CD1c-positive myeloid dendritic cell (primary cell): ENCODE measurements at regions not wholly inside any gene's neighbourhood (a gene's known extent, or its start where the extent isn't known, plus 50 kb on each side); places are given as distances from the start of the nearest gene placed in this dataset.
"Not testable (repeated sequence)": the region's sequence is repeated elsewhere in the genome, so short reads cannot be mapped to it uniquely, and the experiment has no call there.

Experiments
- DNase-seq: peaks from one replicate; pipeline ENCODE4 v3.0.0-alpha.2; 2016; ENCODE audit errors: extremely low spot score

- no peak for DNase-seq
Measured at GRCh38 chr13:84200971-84201370, 318.7 kb upstream of the SLITRK1 start.

- no peak for DNase-seq
Measured at GRCh38 chr13:84192125-84192524, 309.9 kb upstream of the SLITRK1 start.

GRCh38 chr13:84191139-84191538 lies 308.9 kb upstream of the SLITRK1 start:
- no peak for DNase-seq

- DNase-seq, result no peak
Measured at GRCh38 chr13:84187626-84188025, 305.4 kb upstream of the SLITRK1 start.

- DNase-seq, result no peak
Measured at GRCh38 chr13:84139561-84140158, 257.4 kb upstream of the SLITRK1 start.

GRCh38 chr13:84137292-84137691 lies 255.0 kb upstream of the SLITRK1 start:
- DNase-seq, result peak; percentile 50

DNA sequence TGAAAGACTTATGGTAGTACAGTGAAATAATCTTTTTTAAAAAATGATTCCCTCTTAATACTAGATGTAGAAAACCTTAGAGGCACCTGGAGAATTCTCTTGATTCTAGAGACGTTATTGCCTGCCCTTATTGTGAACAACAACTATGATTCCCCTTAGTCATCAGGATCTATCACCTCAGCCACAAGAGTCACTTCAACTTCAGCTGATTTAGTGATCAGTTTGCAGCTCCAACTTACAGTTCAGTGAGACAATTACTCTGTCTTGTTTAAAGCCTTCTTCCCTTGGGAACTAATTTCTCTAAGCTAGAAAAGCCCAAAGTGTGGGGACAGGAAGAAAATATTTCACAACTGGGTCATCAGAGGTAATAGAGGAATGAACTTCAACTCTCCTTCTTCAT lies 254.3 kb upstream of the SLITRK1 start:
- no peak for DNase-seq

- DNase-seq, result no peak
Measured at GRCh38 chr13:84132491-84132890, 250.2 kb upstream of the SLITRK1 start.

DNA sequence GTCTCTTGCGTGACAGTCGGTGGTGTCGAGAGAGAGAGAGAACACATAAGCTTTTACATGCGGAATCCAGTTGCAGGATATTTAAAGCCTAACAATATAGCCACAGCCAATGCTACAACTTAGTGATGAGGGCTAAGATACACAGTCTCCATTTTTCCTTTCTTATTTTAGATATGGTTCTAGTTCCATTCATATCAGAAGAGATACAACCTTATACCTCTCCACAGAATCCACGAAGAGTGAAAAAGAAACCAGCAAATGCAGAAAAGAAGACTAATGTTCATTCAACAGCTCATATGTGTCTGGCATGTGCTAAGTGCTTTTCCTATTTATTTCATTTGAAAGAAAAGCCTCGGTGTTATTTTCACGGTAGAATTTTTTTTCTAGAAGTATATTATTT lies 249.0 kb upstream of the SLITRK1 start:
- no peak for DNase-seq

DNA sequence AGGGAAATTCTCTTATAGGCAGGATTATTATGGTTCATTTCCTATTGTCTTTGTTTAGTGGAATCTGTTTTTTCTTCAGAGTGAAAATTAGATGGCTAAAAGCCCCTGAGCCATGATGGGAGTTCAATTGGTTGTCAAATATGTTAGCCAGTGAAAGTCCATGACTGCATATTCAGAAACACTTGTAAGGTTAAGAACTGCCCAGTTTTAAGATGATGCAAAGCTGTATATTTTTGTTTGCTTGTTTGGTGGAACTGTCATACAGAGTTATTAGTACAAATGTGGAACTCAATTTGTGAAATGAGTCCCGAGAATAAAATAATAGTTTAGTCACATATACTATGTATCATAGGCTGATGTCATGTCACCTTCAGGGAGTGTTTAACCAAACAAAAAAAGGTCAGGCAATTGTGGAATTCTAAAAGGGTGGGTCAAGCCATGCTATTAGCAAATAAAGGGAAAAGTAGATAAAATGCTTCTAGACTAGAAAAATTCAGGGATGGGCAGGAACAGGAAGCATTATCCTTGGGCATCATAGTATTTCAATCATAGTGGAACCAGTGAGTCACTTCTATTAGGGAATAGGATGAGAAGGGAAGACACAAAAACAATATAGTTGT lies 248.3 kb upstream of the SLITRK1 start:
- no peak for DNase-seq

DNA sequence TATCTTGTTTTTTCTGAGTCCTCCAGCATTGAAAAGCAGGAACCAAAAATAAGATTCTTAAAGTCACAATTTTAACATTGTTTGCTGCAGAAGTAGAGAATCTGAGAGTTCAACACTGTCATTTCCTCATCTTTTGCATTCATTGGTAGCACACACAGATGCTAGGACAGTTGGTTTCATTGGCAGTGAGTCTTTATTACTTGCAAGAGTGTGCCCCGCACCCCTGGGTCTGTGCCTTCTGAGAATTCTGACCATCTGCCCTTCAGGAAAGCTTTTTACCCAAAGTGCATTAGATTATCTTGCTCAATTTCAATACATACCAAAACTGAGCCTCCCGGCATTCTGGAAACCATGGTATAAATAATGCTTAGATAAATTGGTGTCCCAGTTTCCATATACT lies 247.7 kb upstream of the SLITRK1 start:
- no peak for DNase-seq

DNA sequence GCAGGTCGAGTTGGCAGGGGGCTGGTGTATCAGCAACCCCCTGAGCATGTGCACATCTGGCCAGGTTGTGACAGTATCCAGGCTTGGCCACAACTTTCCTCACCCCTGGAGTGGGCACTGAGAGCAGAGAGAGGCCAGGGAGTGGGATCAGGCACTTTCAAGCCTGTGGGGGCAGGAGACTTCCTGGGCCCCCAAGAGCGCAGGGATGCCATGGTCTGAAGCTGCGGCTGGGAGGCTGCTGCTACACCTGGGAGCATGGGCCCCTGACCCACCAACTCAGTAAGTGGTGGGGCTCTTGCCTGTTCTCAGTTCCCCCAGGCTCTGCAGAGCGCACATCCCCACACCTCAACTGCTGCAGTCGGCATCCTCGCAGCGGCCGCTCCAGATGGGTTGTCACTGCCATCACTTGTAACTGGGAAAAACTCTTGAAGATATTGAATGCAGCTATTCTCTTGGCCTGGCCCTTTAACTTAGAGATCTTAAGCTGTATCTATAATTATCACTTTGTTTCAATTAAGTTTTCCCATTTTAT lies 245.4 kb upstream of the SLITRK1 start:
- DNase-seq, result no peak

GRCh38 chr13:84126671-84127171 lies 244.4 kb upstream of the SLITRK1 start:
- DNase-seq, result no peak

DNA sequence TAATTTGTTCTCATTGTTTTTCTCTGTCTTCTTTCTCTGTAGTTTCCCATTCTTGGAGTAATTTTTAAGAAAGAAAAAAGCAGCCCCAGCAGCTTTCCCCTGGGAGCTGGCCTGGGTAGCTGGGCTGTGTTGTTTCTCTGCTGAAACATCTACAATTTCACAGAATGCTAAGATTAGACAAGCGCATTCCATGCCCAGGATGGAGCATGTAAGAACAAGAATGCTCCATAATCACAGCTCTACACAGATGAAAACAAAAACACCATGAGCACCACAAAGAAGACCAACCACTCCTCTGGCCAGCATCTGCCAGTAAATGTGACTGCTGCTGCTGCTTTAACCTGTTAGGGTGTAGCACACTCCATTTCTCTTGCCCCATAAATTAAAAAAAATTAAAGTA lies 239.2 kb upstream of the SLITRK1 start:
- no peak for DNase-seq

DNA sequence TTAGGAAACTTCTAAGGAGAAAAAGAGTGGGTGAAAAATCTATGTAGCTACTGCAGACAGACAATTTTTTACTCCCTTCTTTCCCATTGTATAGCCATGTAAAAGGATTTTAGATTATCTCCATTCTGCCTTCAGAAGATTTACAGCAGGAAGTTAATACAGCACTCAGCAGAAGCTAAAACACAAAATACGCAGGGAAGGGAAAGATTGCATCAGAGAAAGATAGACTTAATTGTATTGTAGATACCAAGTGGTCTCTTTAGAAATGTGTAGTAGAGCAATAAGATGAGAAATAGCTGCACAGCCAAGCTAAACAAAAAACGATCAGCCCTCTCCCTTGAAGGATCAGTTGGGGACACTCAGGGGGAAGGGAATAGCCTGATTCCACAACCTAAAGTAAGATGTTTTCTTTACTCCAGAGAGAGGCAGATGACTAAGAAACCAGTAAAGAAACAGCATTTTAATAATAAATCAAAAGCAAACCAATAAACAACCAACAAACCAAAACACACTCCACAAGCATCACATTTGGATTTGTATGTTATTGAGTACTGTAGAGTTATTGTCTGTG lies 236.7 kb upstream of the SLITRK1 start:
- DNase-seq, result no peak

DNA sequence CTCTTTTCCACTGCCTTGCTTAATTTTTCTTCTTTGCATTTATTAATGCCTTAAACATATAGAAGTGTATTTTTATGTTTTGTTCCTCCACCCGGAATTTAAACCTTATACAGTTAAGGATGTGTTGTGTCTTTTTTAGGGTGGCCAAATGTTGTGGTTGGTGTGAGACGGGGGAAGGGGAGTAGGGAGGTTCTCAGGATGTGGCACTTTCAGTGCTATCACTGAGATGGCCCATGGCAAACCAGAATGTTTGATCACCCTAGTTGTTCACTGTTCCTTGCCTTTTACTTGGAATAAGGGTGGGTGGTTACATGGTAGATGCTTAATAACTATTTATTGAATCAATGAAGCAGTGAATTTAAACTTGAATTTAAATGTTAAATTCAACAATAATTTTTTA lies 216.0 kb upstream of the SLITRK1 start:
- no peak for DNase-seq

DNA sequence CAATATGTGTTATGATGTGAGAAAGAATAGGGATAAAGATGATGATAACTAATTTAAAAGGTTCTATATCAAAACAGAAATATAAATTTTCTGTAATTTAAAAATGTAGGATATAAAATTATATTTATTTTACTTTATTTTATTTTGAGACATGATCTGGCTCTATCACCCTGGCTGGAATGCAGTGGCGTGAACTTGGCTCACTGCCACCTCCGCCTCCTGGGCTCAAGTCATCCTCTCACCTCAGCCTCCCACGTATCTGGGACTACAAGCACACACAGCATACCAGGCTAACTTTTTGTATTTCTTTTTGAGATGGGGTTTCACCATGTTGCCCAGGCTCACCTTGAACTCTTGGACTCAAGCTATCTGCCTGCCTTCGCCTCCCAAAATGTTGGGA lies 214.9 kb upstream of the SLITRK1 start:
- DNase-seq, result no peak

DNA sequence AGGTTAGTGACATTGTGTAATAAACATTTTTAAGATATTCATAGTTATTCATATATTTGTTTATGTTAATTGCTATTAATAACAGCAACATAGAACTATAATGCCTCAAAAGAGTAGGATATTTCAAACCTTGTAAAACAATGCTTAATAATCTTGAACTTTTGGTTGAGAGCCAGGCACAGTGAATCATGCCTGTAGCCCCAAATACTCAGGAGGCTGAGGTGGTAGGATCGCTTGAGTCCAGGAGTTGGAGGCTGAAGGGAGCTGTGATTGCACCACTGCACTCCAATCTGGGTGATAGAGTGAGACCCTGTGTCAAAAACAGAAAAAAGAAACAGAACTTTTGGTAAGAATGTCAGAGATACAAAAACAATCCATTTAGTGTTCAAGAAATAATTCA lies 213.9 kb upstream of the SLITRK1 start:
- DNase-seq, result no peak

- DNase-seq, result no peak
Measured at GRCh38 chr13:84088996-84089395, 206.7 kb upstream of the SLITRK1 start.

- DNase-seq, result no peak
Measured at GRCh38 chr13:84086847-84087162, 204.5 kb upstream of the SLITRK1 start.

DNA sequence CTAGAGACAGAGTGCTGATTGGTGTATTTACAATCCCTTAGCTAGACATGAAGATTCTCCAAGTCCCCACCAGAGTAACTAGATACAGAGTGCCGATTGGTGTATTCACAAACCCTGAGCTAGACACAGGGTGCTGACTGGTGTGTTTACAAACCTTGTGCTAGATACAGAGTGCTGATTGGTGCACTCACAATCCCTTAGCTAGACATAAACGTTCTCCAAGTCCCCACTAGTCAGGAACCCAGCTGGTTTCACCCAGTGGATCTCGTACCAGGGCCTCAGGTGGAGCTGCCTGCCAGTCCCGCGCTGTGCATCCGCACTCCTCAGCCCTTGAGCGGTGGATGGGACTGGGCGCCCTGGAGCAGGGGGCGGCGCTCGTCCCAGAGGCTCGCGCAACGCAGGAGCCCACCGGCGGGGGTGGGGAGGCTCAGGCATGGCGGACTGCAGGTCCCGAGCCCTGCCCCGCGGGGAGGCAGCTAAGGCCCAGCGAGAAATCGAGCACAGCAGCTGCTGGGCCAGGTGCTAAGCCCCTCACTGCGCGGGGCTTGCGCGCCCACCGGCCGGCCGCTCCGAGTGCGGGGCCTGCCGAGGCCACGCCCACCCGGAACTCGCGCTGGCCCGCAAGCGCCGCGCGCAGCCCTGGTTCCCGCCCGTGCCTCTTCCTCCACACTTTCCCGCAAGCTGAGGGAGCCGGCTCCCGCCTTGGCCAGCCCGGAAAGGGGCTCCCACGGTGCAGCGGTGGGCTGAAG lies 204.0 kb upstream of the SLITRK1 start:
- DNase-seq, result not testable (repeated sequence)

GRCh38 chr13:84082462-84082861 lies 200.2 kb upstream of the SLITRK1 start:
- DNase-seq, result no peak
